GM03348 (cell line): ENCODE measurements at regions not wholly inside any gene's neighbourhood (a gene's known extent, or its start where the extent isn't known, plus 50 kb on each side); places are given as distances from the start of the nearest gene placed in this dataset.
A peak's percentile ranks its signal among the peaks of the same experiment; 100 is the strongest.
"Not testable (repeated sequence)": the region's sequence is repeated elsewhere in the genome, so short reads cannot be mapped to it uniquely, and the experiment has no call there.

Experiments used
- DNase-seq: peaks from one replicate; pipeline ENCODE4 v3.0.0; 2012; ENCODE audit warnings: low spot score

DNA sequence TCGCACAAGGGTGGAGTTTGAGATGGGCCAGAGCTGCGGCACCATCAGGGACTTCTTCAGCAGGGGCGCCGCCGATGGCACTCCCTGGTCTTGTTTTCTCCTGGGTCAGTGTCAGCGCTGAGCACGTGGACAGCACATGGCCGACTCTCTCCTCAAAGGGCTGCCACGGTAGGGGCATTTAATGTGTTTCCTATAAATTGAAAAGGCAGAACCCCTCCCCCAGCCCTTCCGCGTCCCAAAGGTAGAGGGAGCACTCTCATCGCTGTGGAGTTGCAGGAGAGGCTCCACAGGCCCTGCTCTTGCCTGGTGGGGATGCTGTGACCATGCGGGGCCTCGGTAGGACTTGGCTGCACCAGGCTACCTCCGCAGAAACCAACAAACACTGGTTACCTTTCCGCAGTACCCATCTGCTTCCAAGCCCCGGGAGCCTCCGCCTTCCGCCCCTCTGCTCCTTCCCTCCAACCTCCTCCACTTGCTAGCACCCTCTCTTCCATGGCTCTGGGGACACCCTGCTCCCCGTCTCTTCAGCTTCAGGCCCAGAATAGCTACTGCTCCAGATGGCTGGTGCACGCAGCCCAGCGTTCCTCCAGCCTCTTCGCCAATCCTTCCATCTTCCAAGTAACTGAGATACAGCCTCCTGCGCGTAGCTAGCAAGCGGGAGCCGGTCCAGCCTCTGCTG, 166.3 kb upstream of the ADCY1 start:
- no peak for DNase-seq

- DNase-seq, result no peak
Observed at GRCh38 chr7:45408409-45408737, 165.8 kb upstream of the ADCY1 start.

- no peak for DNase-seq
Observed at GRCh38 chr7:45410893-45411292, 163.3 kb upstream of the ADCY1 start.

- no peak for DNase-seq
Observed at GRCh38 chr7:45413419-45413818, 160.7 kb upstream of the ADCY1 start.

- no peak for DNase-seq
Observed at GRCh38 chr7:45414226-45414625, 159.9 kb upstream of the ADCY1 start.

- DNase-seq, result no peak
Observed at GRCh38 chr7:45415265-45415664, 158.9 kb upstream of the ADCY1 start.

- DNase-seq, result no peak
Observed at GRCh38 chr7:45416846-45417245, 157.3 kb upstream of the ADCY1 start.

- no peak for DNase-seq
Observed at GRCh38 chr7:45417268-45417667, 156.9 kb upstream of the ADCY1 start.

- no peak for DNase-seq
Observed at GRCh38 chr7:45417735-45418134, 156.4 kb upstream of the ADCY1 start.

DNA sequence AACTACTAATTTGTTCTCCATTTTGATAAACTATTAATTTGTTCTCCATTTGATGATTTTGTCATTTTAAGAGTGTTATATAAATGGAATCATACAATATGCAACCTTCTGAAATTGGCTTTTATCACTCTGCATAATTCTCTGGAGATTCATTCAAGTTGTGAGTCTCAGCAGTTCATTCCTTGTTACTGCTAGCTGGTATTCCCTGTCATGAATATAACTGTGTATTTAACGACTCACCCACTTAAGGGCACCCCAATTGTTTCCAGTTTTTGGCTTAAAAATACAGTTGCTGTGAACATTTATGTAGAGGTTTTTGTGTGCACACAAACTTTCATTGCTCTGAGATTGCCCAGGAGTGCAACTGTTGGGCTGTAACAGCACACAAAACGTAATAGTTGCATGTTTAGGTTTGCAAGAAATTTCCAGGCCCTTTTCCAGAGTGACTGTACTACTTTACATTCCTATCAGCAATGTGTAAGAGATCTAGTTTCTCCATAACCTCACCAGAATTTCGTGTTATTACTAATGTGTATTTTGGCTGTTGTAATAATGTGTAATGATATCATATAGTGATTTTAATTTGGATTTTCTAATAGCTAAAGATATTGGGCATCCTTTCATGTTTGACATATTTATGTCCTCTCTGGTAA, 153.2 kb upstream of the ADCY1 start:
- DNase-seq, result no peak

DNA sequence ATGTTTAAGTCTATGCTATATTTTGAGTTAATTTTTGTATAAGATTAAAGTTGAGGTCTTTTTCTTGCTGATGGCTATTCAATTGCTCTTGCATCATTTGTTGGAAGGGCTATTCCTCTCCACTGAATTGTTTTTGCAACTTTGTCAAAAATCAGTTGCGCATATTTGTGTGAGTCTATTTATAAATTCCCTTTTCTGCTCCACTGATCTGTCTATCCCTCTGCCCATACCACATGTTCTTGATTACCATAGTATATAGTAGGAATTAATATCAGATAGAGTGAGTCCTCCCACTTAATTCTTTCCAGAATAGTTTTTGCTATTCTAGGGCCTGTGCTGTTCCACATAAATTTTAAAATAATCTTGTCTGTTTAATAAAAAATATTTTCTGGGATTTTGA, 152.4 kb upstream of the ADCY1 start:
- DNase-seq, result no peak

- DNase-seq, result no peak
Observed at GRCh38 chr7:45430397-45430796, 143.8 kb upstream of the ADCY1 start.

GRCh38 chr7:45434167-45434784, 139.9 kb upstream of the ADCY1 start:
- DNase-seq, result no peak

DNA sequence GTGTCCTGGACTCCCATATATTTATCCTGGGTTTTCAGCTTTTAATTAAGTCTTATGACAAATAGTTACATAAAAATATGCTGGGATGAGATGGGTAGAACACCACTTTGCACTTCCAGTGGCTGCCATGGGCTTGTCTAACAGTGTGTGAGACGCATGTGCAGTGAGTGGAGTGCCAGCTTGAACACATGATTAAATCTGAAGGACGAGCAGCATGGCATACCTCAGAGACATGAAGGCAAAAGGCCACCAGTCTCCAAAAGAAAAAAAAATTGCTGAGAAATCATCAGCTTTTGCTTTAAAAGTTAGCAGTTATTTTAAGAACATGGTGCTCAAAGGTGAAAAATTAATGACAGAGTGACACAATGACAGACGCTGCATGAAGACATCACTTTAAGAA, 139.0 kb upstream of the ADCY1 start:
- no peak for DNase-seq

- DNase-seq, result peak; percentile 61
Observed at GRCh38 chr7:45435846-45436245, 138.3 kb upstream of the ADCY1 start.

GRCh38 chr7:45440776-45441175, 133.4 kb upstream of the ADCY1 start:
- DNase-seq, result not testable (repeated sequence)

DNA sequence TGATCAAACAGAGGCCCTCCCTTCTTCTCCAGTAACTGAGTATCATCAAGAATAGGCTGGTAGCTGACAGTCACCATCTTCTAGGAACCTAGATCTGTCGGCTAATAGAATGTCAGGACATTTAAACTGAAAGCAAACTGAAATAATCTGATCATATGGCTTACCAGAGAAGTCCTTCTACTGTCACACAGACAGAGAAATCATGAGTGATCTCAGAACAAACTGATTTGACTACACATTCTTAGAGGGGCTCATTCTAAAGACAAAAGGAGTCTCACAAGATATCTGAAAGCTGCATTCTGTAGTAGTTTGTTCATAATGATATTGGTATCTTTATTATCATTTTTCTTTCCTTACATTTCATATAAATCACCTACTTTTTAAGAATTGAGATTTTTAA, 130.9 kb upstream of the ADCY1 start:
- DNase-seq, result no peak

DNA sequence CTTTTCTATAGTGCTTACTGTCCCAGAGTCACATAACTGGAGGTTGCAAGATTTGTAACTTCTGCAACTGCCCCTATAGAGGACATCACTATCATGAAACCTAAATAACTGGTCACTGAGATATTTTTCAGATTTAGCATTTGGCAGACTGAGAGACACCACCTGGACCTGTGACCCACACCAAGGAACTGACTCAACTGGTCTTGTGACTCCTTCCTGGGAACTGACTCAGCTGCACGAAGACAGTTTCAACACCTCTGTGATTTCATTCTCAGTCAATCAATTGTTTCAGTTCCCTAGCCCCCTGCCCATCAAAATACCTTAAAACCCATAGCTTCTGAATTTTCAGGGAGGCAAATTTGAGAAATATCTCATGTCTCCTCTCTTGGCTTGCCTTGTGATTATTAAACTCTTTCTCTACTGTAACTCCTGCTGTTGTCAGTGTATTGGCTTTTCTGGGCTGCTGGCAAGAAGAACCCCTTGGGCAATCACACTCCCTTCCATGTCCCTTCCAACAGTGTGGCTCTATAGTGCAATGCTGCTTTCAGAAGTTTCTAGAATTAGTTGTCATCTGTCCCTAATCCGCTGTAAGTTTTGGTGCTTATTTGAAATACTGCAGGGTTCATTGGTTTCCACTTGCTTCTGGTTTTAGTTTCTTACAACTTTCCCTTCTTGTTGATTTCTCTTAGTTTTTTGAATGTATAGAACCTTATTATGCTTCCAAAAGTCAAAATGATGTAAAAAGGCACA, 127.8 kb upstream of the ADCY1 start:
- DNase-seq, result no peak

DNA sequence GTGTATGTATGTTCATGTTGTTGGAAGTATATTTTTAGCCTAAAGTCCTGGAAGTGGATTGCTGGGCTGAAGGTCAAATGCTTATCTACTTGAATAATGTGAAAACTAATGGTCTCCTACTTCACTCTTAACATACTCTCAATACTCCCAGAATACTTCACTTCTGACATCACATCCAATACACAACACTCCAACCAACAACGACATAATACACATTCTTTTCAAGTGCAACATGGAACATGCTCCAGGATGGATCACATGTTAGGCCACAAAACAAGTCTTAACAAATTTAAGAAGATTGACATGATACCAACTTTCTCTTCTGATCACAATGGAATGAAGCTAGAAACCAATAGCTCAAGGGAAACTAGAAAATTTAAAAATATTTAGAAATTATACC, 126.9 kb upstream of the ADCY1 start:
- DNase-seq, result no peak

GRCh38 chr7:45450571-45451204, 123.5 kb upstream of the ADCY1 start:
- no peak for DNase-seq

GRCh38 chr7:45451342-45452035, 122.7 kb upstream of the ADCY1 start:
- DNase-seq, result no peak

- DNase-seq, result no peak
Observed at GRCh38 chr7:45454771-45455170, 119.4 kb upstream of the ADCY1 start.
